MCF 10A (cell line): ENCODE measurements at regions not wholly inside any gene's neighbourhood (a gene's known extent, or its start where the extent isn't known, plus 50 kb on each side); places are given as distances from the start of the nearest gene placed in this dataset.
A peak's percentile ranks its signal among the peaks of the same experiment; 100 is the strongest.

Experiments
- BruUV-seq: library from RNA; stranded (reverse); fragments of 400-500 nt; replicated peaks from 2 replicates; lab custom pipeline; 2021; lab: Mats Ljungman, UMichigan
- CTCF ChIA-PET: fragments of 300-600 bp; sonication (Branson Sonifier 250); formaldehyde crosslinking; extraction: SDS; loops from one replicate; lab custom pipeline; 2021; ENCODE audit warnings: antibody characterized with exemption, inconsistent platforms; lab: Yijun Ruan, JAX
- POLR2A ChIA-PET: fragments of 300-600, 350-650 bp; sonication (Branson Sonifier 250); formaldehyde crosslinking; extraction: SDS; loops from one replicate; lab custom pipeline; 2020; ENCODE audit warnings: antibody characterized with exemption, inconsistent platforms; lab: Yijun Ruan, JAX
- DNase-seq: peaks from one replicate; pipeline ENCODE4 v3.0.0-alpha.2; 2018; ENCODE audit not compliant: unreplicated experiment
- H3K27ac Mint-ChIP-seq: one replicate; pipeline ENCODE4 v1.8.0; 2022; ENCODE audit warnings: mild to moderate bottlenecking, low read depth, mixed read lengths; ENCODE audit not compliant: unreplicated experiment
- H3K27me3 Mint-ChIP-seq: one replicate; pipeline ENCODE4 v1.8.0; 2022; ENCODE audit warnings: mixed read lengths; ENCODE audit not compliant: insufficient read depth, unreplicated experiment
- H3K36me3 Mint-ChIP-seq: one replicate; pipeline ENCODE4 v1.8.0; 2022; ENCODE audit warnings: mild to moderate bottlenecking, moderate library complexity, mixed read lengths; ENCODE audit not compliant: insufficient read depth, unreplicated experiment
- H3K4me1 Mint-ChIP-seq: one replicate; pipeline ENCODE4 v1.8.0; 2022; ENCODE audit warnings: mixed read lengths; ENCODE audit not compliant: insufficient read depth, unreplicated experiment
- H3K4me3 Mint-ChIP-seq: one replicate; pipeline ENCODE4 v1.8.0; 2022; ENCODE audit warnings: mild to moderate bottlenecking, moderate library complexity, mixed read lengths; ENCODE audit not compliant: unreplicated experiment
- H3K9me3 Mint-ChIP-seq: one replicate; pipeline ENCODE4 v1.8.0; 2022; ENCODE audit warnings: mixed read lengths; ENCODE audit not compliant: unreplicated experiment
- intact Hi-C: fragments of 100-400 bp; cut with micrococcal nuclease; formaldehyde crosslinking; loops from 2 replicates; pipeline ENCODE4 v1.14.1; 2022
- TF ChIP-seq, protein P1 (sequence below): fragments of 200-600 bp; IDR thresholded peaks from one replicate; pipeline ENCODE4 v1.8.0; 2022; ENCODE audit warnings: antibody characterized with exemption, mild to moderate bottlenecking; ENCODE audit not compliant: unreplicated experiment

DNA sequence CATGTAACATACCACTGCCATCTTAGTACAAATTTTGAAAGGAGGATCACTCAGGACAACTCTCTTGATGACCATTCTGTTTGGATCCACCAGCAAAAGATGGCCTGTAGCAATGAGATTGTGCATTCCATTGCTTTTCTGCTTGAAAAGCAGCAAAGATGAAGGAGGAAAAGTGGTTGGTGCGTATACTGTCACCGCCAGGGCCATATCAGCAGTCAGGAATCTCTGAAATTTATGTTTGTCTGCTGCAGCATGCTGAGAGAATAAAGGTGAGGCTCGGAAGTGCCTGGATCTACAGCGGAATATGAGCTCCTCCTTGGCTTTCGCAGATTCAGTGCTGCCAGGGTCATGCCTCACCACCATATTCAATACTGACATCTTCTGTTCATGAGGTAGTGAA, 144.4 kb downstream of the GPBP1 start:
- Mint-ChIP-seq H3K4me3 (no peak overlapping the region), H3K27me3 (peaks cover 13% of the 10 kb centered on the region), H3K9me3 (no peaks in the 10 kb centered on the region), H3K4me1 (peaks cover 6% of the 10 kb centered on the region), H3K27ac (no peak overlapping the region), H3K36me3 (no peaks in the 10 kb centered on the region)
- CTCF ChIA-PET, result interaction anchor here (0.5 to 1.7 kb wide), 7 partner anchors 9 to 1179 kb away, joined by 3 to 4 read pairs (median 4); no protein-coding TSS in a partner anchor
- POLR2A ChIA-PET, result interaction anchor here (0.8 kb wide), 1 partner anchor 33 kb away, joined by 4 read pairs; no protein-coding TSS in a partner anchor
- DNase-seq, result no peak
- intact Hi-C loops, result no loop called here
- TF ChIP-seq, protein P1, sequence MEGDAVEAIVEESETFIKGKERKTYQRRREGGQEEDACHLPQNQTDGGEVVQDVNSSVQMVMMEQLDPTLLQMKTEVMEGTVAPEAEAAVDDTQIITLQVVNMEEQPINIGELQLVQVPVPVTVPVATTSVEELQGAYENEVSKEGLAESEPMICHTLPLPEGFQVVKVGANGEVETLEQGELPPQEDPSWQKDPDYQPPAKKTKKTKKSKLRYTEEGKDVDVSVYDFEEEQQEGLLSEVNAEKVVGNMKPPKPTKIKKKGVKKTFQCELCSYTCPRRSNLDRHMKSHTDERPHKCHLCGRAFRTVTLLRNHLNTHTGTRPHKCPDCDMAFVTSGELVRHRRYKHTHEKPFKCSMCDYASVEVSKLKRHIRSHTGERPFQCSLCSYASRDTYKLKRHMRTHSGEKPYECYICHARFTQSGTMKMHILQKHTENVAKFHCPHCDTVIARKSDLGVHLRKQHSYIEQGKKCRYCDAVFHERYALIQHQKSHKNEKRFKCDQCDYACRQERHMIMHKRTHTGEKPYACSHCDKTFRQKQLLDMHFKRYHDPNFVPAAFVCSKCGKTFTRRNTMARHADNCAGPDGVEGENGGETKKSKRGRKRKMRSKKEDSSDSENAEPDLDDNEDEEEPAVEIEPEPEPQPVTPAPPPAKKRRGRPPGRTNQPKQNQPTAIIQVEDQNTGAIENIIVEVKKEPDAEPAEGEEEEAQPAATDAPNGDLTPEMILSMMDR, result no peak
- no TSS peak for BruUV-seq

DNA sequence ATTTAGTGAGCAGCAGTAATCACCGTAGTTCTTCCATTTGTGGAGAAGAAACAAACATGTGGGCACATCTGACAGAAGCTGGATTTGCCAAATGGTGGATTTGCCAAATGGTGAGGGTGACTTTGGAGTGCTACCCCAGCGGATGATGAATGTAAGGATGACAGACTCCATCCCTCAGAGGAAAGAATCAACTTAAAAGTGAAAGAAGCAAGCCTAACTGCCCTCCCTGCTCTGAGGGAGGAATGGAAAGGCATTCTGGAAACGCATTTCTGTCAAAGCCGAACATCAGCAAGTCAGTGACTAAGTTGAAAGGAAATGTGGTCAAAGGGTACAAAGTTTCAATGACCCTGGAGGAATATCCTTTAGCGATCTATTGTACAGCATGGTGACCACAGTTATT, 143.5 kb downstream of the GPBP1 start:
- intact Hi-C loops, result no loop called here
- Mint-ChIP-seq H3K27ac (no peak overlapping the region), H3K4me1 (peaks cover 6% of the 10 kb centered on the region), H3K9me3 (no peaks in the 10 kb centered on the region), H3K4me3 (no peak overlapping the region), H3K36me3 (no peaks in the 10 kb centered on the region), H3K27me3 (peaks cover 13% of the 10 kb centered on the region)
- ChIA-PET CTCF (interaction anchor here (0.7 to 3.2 kb wide), 4 partner anchors 10 to 1150 kb away, joined by 4 to 11 read pairs (median 6); no protein-coding TSS in a partner anchor), POLR2A (interaction anchor here (0.9 to 1.1 kb wide), 4 partner anchors 10 to 377 kb away, joined by 3 read pairs; no protein-coding TSS in a partner anchor)
- TF ChIP-seq, protein P1, result no peak
- no peak for DNase-seq
- no TSS peak for BruUV-seq

DNA sequence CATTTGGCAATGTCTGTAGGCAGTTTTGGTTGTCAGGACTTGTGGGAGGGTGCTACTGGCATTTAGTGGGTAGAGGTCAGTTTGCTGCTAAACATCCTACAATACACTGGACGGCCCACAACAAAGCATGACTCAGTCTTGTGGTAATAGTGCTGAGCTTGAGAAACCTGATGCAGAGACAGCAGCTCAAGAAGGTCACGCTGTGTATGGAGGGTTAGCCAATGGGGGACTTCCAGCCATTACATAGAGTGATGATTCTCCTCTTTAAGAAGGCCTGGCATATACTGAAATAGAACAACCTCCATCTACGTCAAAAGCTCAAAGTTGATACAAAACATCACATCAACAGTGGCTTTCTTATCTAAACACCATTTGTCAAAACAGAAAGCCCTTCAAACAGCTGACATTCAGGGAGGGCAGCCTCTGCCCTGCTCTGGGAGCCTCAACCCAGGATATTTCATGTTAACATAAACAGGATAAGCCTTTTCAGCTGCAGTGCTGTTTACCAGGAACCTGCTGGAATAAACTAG, 143.0 kb downstream of the GPBP1 start:
- intact Hi-C loops, result no loop called here
- CTCF ChIA-PET, result interaction anchor here (0.7 to 3.2 kb wide), 4 partner anchors 11 to 333 kb away, joined by 4 to 11 read pairs (median 6); no protein-coding TSS in a partner anchor
- no peaks in the 10 kb centered on the region for H3K36me3 Mint-ChIP-seq
- BruUV-seq, result no TSS peak
- peaks cover 6% of the 10 kb centered on the region for H3K4me1 Mint-ChIP-seq
- TF ChIP-seq, protein P1, result no peak
- no peak overlapping the region for H3K27ac Mint-ChIP-seq
- H3K4me3 Mint-ChIP-seq, result no peak overlapping the region
- no peaks in the 10 kb centered on the region for H3K9me3 Mint-ChIP-seq
- DNase-seq, result peak; percentile 85
- peaks cover 13% of the 10 kb centered on the region for H3K27me3 Mint-ChIP-seq
- POLR2A ChIA-PET, result interaction anchor here (0.8 to 1.1 kb wide), 5 partner anchors 11 to 377 kb away, joined by 3 read pairs; no protein-coding TSS in a partner anchor

DNA sequence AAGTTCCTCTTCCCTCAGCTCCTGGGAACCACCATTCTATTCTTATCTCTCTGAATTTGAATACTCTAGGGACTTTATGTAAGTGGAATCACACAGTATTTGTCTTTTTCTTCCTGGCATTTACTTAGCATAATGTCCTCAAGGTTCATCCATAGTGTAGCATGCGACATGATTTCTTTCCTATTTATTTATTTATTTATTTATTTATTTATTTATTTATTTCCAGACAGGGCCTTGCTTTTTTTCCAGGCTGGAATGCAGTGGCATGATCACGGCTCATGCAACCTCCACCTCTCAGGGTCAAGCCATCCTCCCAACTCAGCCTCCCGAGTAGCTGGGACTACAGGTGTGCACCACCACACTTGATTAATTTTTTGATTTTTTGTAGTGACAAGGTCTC, 142.1 kb downstream of the GPBP1 start:
- CTCF ChIA-PET, result interaction anchor here (1.4 to 3.2 kb wide), 2 partner anchors 12 to 18 kb away, joined by 8 to 11 read pairs; no protein-coding TSS in a partner anchor
- H3K36me3 Mint-ChIP-seq, result no peaks in the 10 kb centered on the region

More for the DNA sequence above, 142.1 kb downstream of the GPBP1 start:
- H3K9me3 Mint-ChIP-seq, result no peaks in the 10 kb centered on the region
- no peak overlapping the region for H3K27ac Mint-ChIP-seq
- DNase-seq, result no peak
- TF ChIP-seq, protein P1, result no peak
- intact Hi-C loops, result no loop called here
- POLR2A ChIA-PET, result no interaction called here
- H3K4me3 Mint-ChIP-seq, result no peak overlapping the region
- H3K27me3 Mint-ChIP-seq, result peaks cover 13% of the 10 kb centered on the region
- peaks cover 6% of the 10 kb centered on the region for H3K4me1 Mint-ChIP-seq
- no TSS peak for BruUV-seq
